B cell (primary cell): ENCODE measurements at regions not wholly inside any gene's neighbourhood (a gene's known extent, or its start where the extent isn't known, plus 50 kb on each side); places are given as distances from the start of the nearest gene placed in this dataset.

Experiments used
- ATAC-seq: fragments of 200-7000 bp; cut with Tn5 transposase; one replicate; pipeline ENCODE4 v1.10.0; 2021; ENCODE audit warnings: low read depth, mild to moderate bottlenecking, moderate number of reproducible peaks, moderate library complexity
- CTCF ChIA-PET: fragments of 350-600 bp; sonication (Branson Sonifier 250); formaldehyde crosslinking; loops from one replicate; lab custom pipeline; 2021; ENCODE audit warnings: antibody characterized with exemption, inconsistent platforms; lab: Charles Lee
- POLR2A ChIA-PET: fragments of 350-600 bp; sonication (Branson Sonifier 250); formaldehyde crosslinking; loops from one replicate; lab custom pipeline; 2021; ENCODE audit warnings: antibody characterized with exemption; lab: Charles Lee
- DNase-seq: peaks from one replicate; pipeline ENCODE4 v3.0.0; 2013
- H2AFZ ChIP-seq: 2 replicates; pipeline ENCODE4 v1.6.1; 2012; ENCODE audit warnings: mild to moderate bottlenecking, low read depth, low read length; ENCODE audit not compliant: insufficient read depth, poor library complexity, severe bottlenecking
- H3K27ac ChIP-seq, 2 donors: 1 replicate in 1 of 2; 2 replicates in 1 of 2; pipeline ENCODE4 v1.5.1; 2012 to 2013; ENCODE audit warnings: low read length in 2 of 2, mild to moderate bottlenecking in 2 of 2, moderate library complexity in 1 of 2
- H3K27me3 ChIP-seq, 4 experiments: fragments of 200-600 bp in 1 of 4; sonication (generic) in 1 of 4; replicated peaks in 1 of 4; 1 replicate in 2 of 4; 2 replicates in 2 of 4; pipeline versions ENCODE4 v1.6.1 to v1.7.0; 2013 to 2016; ENCODE audit warnings: low read length in 3 of 4, mild to moderate bottlenecking in 2 of 4, mixed read lengths in 1 of 4, moderate library complexity in 1 of 4; ENCODE audit not compliant: insufficient read depth in 4 of 4, control insufficient read depth in 3 of 4; ENCODE audit errors: control extremely low read depth in 1 of 4
- H3K36me3 ChIP-seq, 2 experiments: replicated peaks in 1 of 2; 1 replicate in 1 of 2; 2 replicates in 1 of 2; pipeline versions ENCODE4 v1.6.1 to v1.7.1; 2013; ENCODE audit warnings: low read length in 1 of 2; ENCODE audit not compliant: insufficient read depth in 2 of 2, control insufficient read depth in 1 of 2; ENCODE audit errors: control extremely low read depth in 1 of 2, extremely low read depth in 1 of 2
- H3K4me1 ChIP-seq, 2 donors: fragments of 200-600 bp in 1 of 2; sonication (generic) in 1 of 2; 1 replicate in 1 of 2; 2 replicates in 1 of 2; pipeline versions ENCODE4 v1.5.1 to v1.6.1; 2013 to 2017; ENCODE audit warnings: low read length in 2 of 2; ENCODE audit not compliant: control insufficient read depth in 2 of 2, insufficient read depth in 2 of 2
- H3K4me2 ChIP-seq: replicated peaks from 2 replicates; pipeline ENCODE3; 2012; ENCODE audit warnings: mild to moderate bottlenecking, low read depth, low read length; ENCODE audit not compliant: poor library complexity, severe bottlenecking
- H3K4me3 ChIP-seq, 5 experiments: fragments of 200-600 bp in 1 of 5; sonication (generic) in 1 of 5; 1 replicate in 3 of 5; 2 replicates in 2 of 5; pipeline versions ENCODE4 v1.5.1 to v1.7.0; 2011 to 2016; ENCODE audit warnings: low read length in 4 of 5, mild to moderate bottlenecking in 4 of 5, low read depth in 2 of 5, control low read depth in 1 of 5, moderate library complexity in 1 of 5; ENCODE audit not compliant: insufficient read depth in 1 of 5; ENCODE audit errors: control extremely low read depth in 1 of 5, extremely low read depth in 1 of 5
- H3K79me2 ChIP-seq: fragments of 200-600 bp; sonication (generic); one replicate; pipeline ENCODE4 v1.6.0; 2016; ENCODE audit warnings: low read length; ENCODE audit not compliant: control insufficient read depth, insufficient read depth
- H3K9ac ChIP-seq: fragments of 200-600 bp; sonication (generic); 2 replicates; pipeline ENCODE4 v1.6.1; 2017; ENCODE audit warnings: mild to moderate bottlenecking, low read length, moderate library complexity
- H3K9me3 ChIP-seq, 3 donors: one replicate each; pipeline versions ENCODE4 v1.6.1 to v1.7.1; 2013; ENCODE audit warnings: low read length in 2 of 3; ENCODE audit not compliant: control insufficient read depth in 2 of 3, insufficient read depth in 1 of 3; ENCODE audit errors: control extremely low read depth in 1 of 3
- H4K20me1 ChIP-seq: 2 replicates; pipeline ENCODE4 v1.6.0; 2012; ENCODE audit warnings: mild to moderate bottlenecking, low read length; ENCODE audit not compliant: insufficient read depth, control insufficient read depth, poor library complexity, severe bottlenecking
- H3K27ac Mint-ChIP-seq: one replicate; pipeline ENCODE4 v1.8.0; 2021; ENCODE audit warnings: mixed read lengths
- H3K27me3 Mint-ChIP-seq: one replicate; pipeline ENCODE4 v1.8.0; 2021; ENCODE audit warnings: mixed read lengths
- H3K4me1 Mint-ChIP-seq: one replicate; pipeline ENCODE4 v1.8.0; 2021; ENCODE audit warnings: mixed read lengths
- H3K4me3 Mint-ChIP-seq: one replicate; pipeline ENCODE4 v1.8.0; 2021; ENCODE audit warnings: mixed read lengths
- H3K9me3 Mint-ChIP-seq: one replicate; pipeline ENCODE4 v1.8.0; 2022; ENCODE audit warnings: mixed read lengths; ENCODE audit not compliant: insufficient read depth
- EZH2 ChIP-seq: IDR thresholded peaks from 2 replicates; pipeline ENCODE4 v1.6.1; 2012; ENCODE audit warnings: borderline replicate concordance, low read depth, mild to moderate bottlenecking, moderate library complexity, low read length; ENCODE audit not compliant: insufficient read depth, poor library complexity, severe bottlenecking
- WGBS: methylation state at CpG from one replicate; pipeline ENCODE4 v1.1.5; 2013; ENCODE audit warnings: missing lambda C conversion rate; ENCODE audit not compliant: insufficient coverage; 5-methylcytosine and 5-hydroxymethylcytosine counted together
- intact Hi-C: fragments of 100-400 bp; cut with micrococcal nuclease; formaldehyde crosslinking; loops from one replicate; pipeline ENCODE4 v1.10.0; 2022
- TF ChIP-seq, protein P1 (sequence below): fragments of 200-600 bp; IDR thresholded peaks from one replicate; pipeline ENCODE4 v1.8.0; 2022; ENCODE audit warnings: antibody characterized with exemption, mild to moderate bottlenecking

- POLR2A ChIA-PET: no interaction called here
- H3K4me2 ChIP-seq: no peak overlapping the region
- WGBS: no CpG with 5 or more reads among the region's 1 CpG
These were observed 106.7 kb upstream of the VWC2 start for GRCh38 chr7:49666764-49667163.

GRCh38 chr7:49669285-49669684 lies 104.2 kb upstream of the VWC2 start:
- H3K27ac Mint-ChIP-seq: no peak overlapping the region
- Histone ChIP-seq H2AFZ (no peak overlapping the region), H3K9ac (no peak overlapping the region), H3K4me3 (no peak overlapping the region), H3K27ac (no peak overlapping the region), H3K9me3 (peaks cover 0 to 8% (median 0%) of the 10 kb centered on the region in 3 donors), H3K4me1 (no peaks in the 10 kb centered on the region), H4K20me1 (no peaks in the 10 kb centered on the region), H3K4me2 (no peak overlapping the region), H3K27me3 (no peaks in the 10 kb centered on the region), H3K79me2 (no peaks in the 10 kb centered on the region), H3K36me3 (no peaks in the 10 kb centered on the region)
- ATAC-seq: no peak
- H3K27me3 Mint-ChIP-seq: no peaks in the 10 kb centered on the region
- DNase-seq: no peak
- no CpG with 5 or more reads among the region's 1 CpG for WGBS
- POLR2A ChIA-PET: no interaction called here
- H3K9me3 Mint-ChIP-seq: no peaks in the 10 kb centered on the region
- intact Hi-C loops: no loop called here
- H3K4me3 Mint-ChIP-seq: no peak overlapping the region
- TF ChIP-seq EZH2: no peak
- TF ChIP-seq, protein P1, sequence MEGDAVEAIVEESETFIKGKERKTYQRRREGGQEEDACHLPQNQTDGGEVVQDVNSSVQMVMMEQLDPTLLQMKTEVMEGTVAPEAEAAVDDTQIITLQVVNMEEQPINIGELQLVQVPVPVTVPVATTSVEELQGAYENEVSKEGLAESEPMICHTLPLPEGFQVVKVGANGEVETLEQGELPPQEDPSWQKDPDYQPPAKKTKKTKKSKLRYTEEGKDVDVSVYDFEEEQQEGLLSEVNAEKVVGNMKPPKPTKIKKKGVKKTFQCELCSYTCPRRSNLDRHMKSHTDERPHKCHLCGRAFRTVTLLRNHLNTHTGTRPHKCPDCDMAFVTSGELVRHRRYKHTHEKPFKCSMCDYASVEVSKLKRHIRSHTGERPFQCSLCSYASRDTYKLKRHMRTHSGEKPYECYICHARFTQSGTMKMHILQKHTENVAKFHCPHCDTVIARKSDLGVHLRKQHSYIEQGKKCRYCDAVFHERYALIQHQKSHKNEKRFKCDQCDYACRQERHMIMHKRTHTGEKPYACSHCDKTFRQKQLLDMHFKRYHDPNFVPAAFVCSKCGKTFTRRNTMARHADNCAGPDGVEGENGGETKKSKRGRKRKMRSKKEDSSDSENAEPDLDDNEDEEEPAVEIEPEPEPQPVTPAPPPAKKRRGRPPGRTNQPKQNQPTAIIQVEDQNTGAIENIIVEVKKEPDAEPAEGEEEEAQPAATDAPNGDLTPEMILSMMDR: no peak
- CTCF ChIA-PET: no interaction called here
- no peaks in the 10 kb centered on the region for H3K4me1 Mint-ChIP-seq

More at GRCh38 chr7:49666764-49667163, 106.7 kb upstream of the VWC2 start:
- intact Hi-C loops: no loop called here
- Histone ChIP-seq H3K27ac (no peak overlapping the region), H3K4me3 (no peak overlapping the region), H3K79me2 (no peaks in the 10 kb centered on the region), H3K4me1 (no peaks in the 10 kb centered on the region), H3K36me3 (no peaks in the 10 kb centered on the region), H3K27me3 (no peaks in the 10 kb centered on the region), H2AFZ (no peak overlapping the region), H3K9me3 (peaks cover 0 to 8% (median 0%) of the 10 kb centered on the region in 3 donors), H3K9ac (no peak overlapping the region), H4K20me1 (no peaks in the 10 kb centered on the region)
- no peak overlapping the region for H3K4me3 Mint-ChIP-seq
- no peaks in the 10 kb centered on the region for H3K27me3 Mint-ChIP-seq
- TF ChIP-seq, protein P1: no peak
- TF ChIP-seq EZH2: no peak
- H3K27ac Mint-ChIP-seq: no peak overlapping the region
- H3K4me1 Mint-ChIP-seq: no peaks in the 10 kb centered on the region
- ATAC-seq (no peak), DNase-seq (no peak)
- H3K9me3 Mint-ChIP-seq: no peaks in the 10 kb centered on the region
- CTCF ChIA-PET: no interaction called here
